Neutrophil (primary cell): ENCODE measurements at regions not wholly inside any gene's neighbourhood (a gene's known extent, or its start where the extent isn't known, plus 50 kb on each side); places are given as distances from the start of the nearest gene placed in this dataset.
A peak's percentile ranks its signal among the peaks of the same experiment; 100 is the strongest.
"Not testable (repeated sequence)": the region's sequence is repeated elsewhere in the genome, so short reads cannot be mapped to it uniquely, and the experiment has no call there.

Experiments
- H3K27ac ChIP-seq: fragments of 200-600 bp; sonication (generic); 2 replicates; pipeline ENCODE4 v1.5.1; 2016; ENCODE audit warnings: mild to moderate bottlenecking, moderate library complexity
- H3K27me3 ChIP-seq: fragments of 200-600 bp; sonication (generic); 2 replicates; pipeline ENCODE4 v1.6.0; 2016; ENCODE audit warnings: mild to moderate bottlenecking
- H3K36me3 ChIP-seq: fragments of 200-600 bp; sonication (generic); 2 replicates; pipeline ENCODE4 v1.5.1; 2017
- H3K4me1 ChIP-seq, 2 experiments: fragments of 200-600 bp in 1 of 2; sonication (generic) in 1 of 2; 1 replicate in 1 of 2; 2 replicates in 1 of 2; pipeline versions ENCODE4 v1.5.1 to v1.6.1; 2013 to 2016; ENCODE audit warnings: low read depth in 1 of 2, low read length in 1 of 2, mild to moderate bottlenecking in 1 of 2, moderate library complexity in 1 of 2; ENCODE audit not compliant: control insufficient read depth in 1 of 2, insufficient read depth in 1 of 2
- H3K4me3 ChIP-seq, 2 experiments: fragments of 200-600 bp in 1 of 2; sonication (generic) in 1 of 2; 1 replicate in 1 of 2; 2 replicates in 1 of 2; pipeline ENCODE4 v1.5.1; 2013 to 2016; ENCODE audit warnings: low read depth in 1 of 2, low read length in 1 of 2, mild to moderate bottlenecking in 1 of 2, moderate library complexity in 1 of 2
- H3K9me3 ChIP-seq: fragments of 200-600 bp; sonication (generic); 2 replicates; pipeline ENCODE4 v1.5.1; 2016
- TF ChIP-seq, protein P1 (sequence below): fragments of 200-600 bp; sonication (generic); IDR thresholded peaks from 2 replicates; pipeline ENCODE4 v1.5.1; 2016; ENCODE audit warnings: antibody characterized with exemption

DNA sequence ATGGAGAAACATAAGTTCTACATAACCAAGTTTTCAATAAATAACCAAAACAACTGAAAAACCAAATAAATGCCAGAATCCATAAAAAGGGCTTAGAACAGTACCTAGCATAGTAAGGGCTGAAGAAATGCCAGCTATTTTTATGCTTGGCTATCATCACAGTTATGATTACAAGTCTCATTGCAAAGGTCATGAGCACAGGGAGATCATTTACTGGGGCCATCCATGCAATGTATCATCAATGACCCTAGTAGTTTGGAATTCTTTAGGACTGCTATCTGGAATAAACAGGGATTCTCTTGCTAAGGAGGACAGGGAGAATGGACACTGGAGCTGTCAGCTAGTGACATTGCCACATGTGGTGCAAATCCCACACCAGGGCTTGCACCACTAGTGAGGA is 92.5 kb upstream of the NAP1L1 start:
- H3K27ac ChIP-seq: no peak overlapping the region
- no peaks in the 10 kb centered on the region for H3K36me3 ChIP-seq
- no peaks in the 10 kb centered on the region for H3K27me3 ChIP-seq
- peaks cover 6 to 8% of the 10 kb centered on the region in 2 experiments for H3K4me1 ChIP-seq
- no peak overlapping the region for H3K4me3 ChIP-seq
- TF ChIP-seq, protein P1, sequence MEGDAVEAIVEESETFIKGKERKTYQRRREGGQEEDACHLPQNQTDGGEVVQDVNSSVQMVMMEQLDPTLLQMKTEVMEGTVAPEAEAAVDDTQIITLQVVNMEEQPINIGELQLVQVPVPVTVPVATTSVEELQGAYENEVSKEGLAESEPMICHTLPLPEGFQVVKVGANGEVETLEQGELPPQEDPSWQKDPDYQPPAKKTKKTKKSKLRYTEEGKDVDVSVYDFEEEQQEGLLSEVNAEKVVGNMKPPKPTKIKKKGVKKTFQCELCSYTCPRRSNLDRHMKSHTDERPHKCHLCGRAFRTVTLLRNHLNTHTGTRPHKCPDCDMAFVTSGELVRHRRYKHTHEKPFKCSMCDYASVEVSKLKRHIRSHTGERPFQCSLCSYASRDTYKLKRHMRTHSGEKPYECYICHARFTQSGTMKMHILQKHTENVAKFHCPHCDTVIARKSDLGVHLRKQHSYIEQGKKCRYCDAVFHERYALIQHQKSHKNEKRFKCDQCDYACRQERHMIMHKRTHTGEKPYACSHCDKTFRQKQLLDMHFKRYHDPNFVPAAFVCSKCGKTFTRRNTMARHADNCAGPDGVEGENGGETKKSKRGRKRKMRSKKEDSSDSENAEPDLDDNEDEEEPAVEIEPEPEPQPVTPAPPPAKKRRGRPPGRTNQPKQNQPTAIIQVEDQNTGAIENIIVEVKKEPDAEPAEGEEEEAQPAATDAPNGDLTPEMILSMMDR: no peak
- H3K9me3 ChIP-seq: no peaks in the 10 kb centered on the region

DNA sequence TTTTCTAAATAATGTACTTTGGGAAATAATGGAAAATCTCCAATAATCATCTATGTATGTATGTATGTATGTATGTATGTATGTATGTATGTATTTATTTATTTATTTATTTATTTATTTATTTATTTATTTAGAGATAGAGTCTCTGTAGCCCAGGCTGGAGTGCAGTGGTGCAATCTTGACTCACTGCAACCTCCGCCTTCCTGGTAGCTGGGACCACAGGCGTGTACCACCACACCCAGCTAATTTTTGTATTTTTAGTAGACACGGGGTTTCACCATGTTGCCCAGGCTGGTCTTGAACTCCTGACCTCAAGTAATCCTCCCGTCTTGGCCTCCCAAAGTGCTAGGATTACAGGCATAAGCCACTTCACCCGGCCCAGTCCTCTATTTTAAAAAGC is 91.5 kb upstream of the NAP1L1 start:
- H3K27ac ChIP-seq: not testable (repeated sequence)

DNA sequence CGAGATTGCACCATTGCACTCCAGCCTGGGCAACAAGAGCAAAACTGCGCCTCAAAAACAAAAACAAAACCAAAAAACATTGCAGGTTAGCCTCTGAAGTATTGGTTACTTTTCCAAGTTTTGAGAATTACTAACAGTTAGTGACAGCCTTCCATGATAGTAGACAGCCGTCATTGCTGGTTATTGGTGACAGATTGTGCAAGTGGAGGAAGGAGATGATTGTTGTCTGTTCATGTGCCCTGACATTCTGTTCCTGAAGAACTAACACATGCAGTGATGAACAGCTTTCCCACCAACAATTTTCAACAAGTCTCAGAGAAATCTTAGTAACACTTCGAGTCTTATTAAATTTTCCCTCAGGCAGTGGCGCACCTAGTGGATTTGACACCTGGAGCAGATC is 89.3 kb upstream of the NAP1L1 start:
- TF ChIP-seq, protein P1: no peak
- Histone ChIP-seq H3K4me3 (no peak overlapping the region), H3K27ac (no peak overlapping the region), H3K9me3 (no peaks in the 10 kb centered on the region), H3K4me1 (peaks cover 7 to 8% of the 10 kb centered on the region in 2 experiments), H3K27me3 (peaks cover 5% of the 10 kb centered on the region), H3K36me3 (no peaks in the 10 kb centered on the region)

More for the DNA sequence above, 91.5 kb upstream of the NAP1L1 start:
- not testable (repeated sequence) for H3K9me3 ChIP-seq, H3K27me3 ChIP-seq, H3K4me3 ChIP-seq, H3K36me3 ChIP-seq, H3K4me1 ChIP-seq

DNA sequence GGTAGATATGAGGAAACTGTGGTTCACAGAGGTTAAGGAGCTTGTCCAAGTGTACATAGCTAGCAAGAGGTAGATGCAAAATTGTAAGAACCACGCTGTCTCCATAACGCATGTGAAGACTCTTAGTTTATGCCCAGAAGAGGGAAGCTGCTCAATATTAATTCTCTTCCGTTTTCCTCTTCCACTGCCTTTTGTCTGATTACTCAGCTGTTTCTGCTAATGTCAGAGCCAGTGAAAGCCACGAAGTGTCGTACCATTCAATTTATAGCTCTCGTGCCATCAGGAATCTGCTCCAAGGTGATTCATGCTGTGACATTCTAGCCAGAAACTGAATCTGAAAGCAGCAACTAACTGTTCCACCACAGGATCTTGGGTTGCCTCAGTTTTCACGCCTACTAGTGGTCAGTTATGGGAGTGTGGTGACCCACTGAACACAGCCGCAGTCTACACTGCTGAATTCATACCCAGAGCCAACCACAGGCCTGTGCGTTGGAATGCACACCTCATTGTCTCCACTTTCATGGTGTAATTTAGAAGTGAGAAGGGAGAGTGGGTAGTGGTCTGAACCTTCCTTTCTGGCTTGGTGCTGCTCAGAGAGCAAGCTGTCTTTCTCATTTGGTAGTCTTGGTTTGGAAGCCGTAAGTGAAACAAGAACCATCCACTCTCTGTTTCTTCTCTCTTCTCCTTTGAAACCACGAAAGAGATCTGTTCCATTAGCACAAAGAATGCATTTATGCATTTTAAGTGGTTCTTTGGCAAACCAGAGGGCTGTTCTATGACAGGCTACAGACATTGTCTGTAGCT is 74.2 kb upstream of the NAP1L1 start:
- no peaks in the 10 kb centered on the region for H3K36me3 ChIP-seq
- H3K4me1 ChIP-seq: peaks cover 30 to 42% of the 10 kb centered on the region in 2 experiments
- H3K4me3 ChIP-seq: peak overlapping the region; percentile 30 to 49
- no peaks in the 10 kb centered on the region for H3K9me3 ChIP-seq
- peak overlapping the region; percentile 69 for H3K27ac ChIP-seq
- H3K27me3 ChIP-seq: no peaks in the 10 kb centered on the region
- TF ChIP-seq, protein P1: peak; percentile 62

DNA sequence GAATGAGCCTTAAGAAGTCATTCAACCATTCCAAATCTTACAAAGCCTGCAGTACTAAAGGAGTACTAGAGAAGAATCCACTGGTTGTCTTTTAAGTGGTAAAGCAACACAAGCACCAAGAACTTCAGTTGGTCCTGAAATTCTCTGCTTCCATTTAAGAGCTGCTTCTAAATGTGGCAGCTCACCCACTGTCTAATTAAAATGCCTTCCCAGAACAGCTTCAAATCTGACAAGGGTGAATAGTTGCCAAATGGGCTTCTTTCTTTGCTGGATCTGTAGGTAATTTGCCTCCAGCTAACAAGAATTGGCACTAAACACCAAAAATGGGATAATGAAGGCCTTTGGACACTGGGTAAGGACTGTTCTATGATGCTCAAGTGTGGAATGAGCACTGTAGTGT is 72.2 kb upstream of the NAP1L1 start:
- no peaks in the 10 kb centered on the region for H3K9me3 ChIP-seq
- H3K27ac ChIP-seq: peak overlapping the region; percentile 68
- TF ChIP-seq, protein P1: no peak
- no peak overlapping the region for H3K4me3 ChIP-seq
- no peaks in the 10 kb centered on the region for H3K27me3 ChIP-seq
- no peaks in the 10 kb centered on the region for H3K36me3 ChIP-seq
- H3K4me1 ChIP-seq: peaks cover 43 to 53% of the 10 kb centered on the region in 2 experiments

DNA sequence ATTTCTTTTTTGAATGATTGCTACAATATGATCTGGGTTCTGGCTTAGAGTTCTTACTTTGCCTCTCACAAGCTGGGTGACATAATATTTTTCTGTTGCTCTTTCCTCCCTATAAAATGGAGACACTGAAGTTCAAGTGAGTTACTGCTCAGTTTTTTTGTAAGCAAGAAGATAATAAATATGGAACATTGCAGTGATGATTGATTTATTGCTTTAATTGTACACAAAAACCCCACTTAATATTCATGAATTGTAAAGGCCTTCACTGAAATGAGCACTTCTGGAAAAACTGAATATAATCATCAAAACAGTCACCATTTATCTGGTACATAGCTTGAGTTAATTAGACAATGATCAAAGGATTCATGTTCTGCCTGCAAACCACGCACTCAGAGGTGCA is 71.8 kb upstream of the NAP1L1 start:
- Histone ChIP-seq H3K27me3 (no peaks in the 10 kb centered on the region), H3K27ac (peak overlapping the region; percentile 68), H3K4me1 (peaks cover 47 to 57% of the 10 kb centered on the region in 2 experiments), H3K36me3 (no peaks in the 10 kb centered on the region), H3K9me3 (no peaks in the 10 kb centered on the region), H3K4me3 (no peak overlapping the region)
- TF ChIP-seq, protein P1: no peak
